ENCODE measurements at regions not wholly inside any gene's neighbourhood (a gene's known extent, or its start where the extent isn't known, plus 50 kb on each side); places are given as distances from the start of the nearest gene placed in this dataset.

DNA sequence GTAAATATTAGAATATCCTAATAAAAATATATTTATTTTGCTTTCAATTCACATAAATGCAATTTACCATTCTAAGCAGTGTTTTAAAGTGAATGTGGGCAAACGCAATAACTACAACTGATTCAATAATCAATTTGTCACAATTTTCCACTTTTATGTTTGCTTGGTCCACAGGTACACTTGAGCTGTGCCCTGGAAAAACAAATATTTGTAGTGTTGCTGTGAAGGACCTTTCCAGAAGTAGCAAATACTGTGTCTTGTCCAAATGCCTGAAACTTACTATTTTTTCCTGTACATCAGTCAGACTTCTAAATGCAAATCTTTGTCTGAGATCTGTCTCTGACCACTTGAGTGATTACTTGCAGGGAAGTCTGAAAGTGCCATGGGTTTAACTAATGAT lies 845.8 kb upstream of the SLITRK5 start:
- Histone ChIP-seq H3K4me3 (no peak overlapping the region), H3K36me3 (no peaks in the 10 kb centered on the region), H3K4me1 (no peaks in the 10 kb centered on the region), H3K9me3 (no peaks in the 10 kb centered on the region), H3K27me3 (no peaks in the 10 kb centered on the region), H3K27ac (no peak overlapping the region)
- 29 to 53% (median 44%) methylated on average over 1 of the region's 1 CpG for WGBS, 5 donors
- TF ChIP-seq, protein P1, sequence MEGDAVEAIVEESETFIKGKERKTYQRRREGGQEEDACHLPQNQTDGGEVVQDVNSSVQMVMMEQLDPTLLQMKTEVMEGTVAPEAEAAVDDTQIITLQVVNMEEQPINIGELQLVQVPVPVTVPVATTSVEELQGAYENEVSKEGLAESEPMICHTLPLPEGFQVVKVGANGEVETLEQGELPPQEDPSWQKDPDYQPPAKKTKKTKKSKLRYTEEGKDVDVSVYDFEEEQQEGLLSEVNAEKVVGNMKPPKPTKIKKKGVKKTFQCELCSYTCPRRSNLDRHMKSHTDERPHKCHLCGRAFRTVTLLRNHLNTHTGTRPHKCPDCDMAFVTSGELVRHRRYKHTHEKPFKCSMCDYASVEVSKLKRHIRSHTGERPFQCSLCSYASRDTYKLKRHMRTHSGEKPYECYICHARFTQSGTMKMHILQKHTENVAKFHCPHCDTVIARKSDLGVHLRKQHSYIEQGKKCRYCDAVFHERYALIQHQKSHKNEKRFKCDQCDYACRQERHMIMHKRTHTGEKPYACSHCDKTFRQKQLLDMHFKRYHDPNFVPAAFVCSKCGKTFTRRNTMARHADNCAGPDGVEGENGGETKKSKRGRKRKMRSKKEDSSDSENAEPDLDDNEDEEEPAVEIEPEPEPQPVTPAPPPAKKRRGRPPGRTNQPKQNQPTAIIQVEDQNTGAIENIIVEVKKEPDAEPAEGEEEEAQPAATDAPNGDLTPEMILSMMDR (IDR thresholded peaks at IDR 0.05), result no peak
- no peak for TF ChIP-seq EP300 (IDR thresholded peaks at IDR 0.05)
- no peak for TF ChIP-seq POLR2AphosphoS5 (IDR thresholded peaks at IDR 0.05)
- no peak for TF ChIP-seq POLR2A (IDR thresholded peaks at IDR 0.05)
- DNase-seq, result no peak
- intact Hi-C loops (cut with DNase I; ENCODE audit: low total_unique reads), result no loop called here

DNA sequence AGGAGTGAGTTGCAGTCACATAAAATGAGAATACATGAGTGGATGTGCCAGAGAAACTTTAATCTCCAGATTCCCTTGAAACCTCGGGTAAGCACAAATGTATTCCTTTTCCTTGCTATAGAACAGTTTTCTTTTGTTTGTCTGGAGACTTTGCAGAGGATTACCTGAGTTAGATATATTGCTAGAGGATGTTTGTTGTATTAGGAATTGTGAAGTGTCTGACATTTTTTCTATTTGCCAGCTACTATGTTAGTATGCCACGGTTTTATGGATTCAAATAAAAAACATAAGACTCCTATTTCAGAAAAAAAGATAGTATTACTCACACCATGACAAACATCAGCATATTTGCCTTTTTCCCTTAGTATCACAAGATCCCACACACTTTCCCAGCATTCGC lies 844.9 kb upstream of the SLITRK5 start:
- no peak for TF ChIP-seq EP300 (IDR thresholded peaks at IDR 0.05)
- no peak for TF ChIP-seq POLR2A (IDR thresholded peaks at IDR 0.05)
- TF ChIP-seq POLR2AphosphoS5 (IDR thresholded peaks at IDR 0.05), result no peak
- TF ChIP-seq, protein P1 (IDR thresholded peaks at IDR 0.05), result no peak
- H3K4me3 ChIP-seq, result no peak overlapping the region
- intact Hi-C loops (cut with DNase I; ENCODE audit: low total_unique reads), result no loop called here
- H3K27ac ChIP-seq, result no peak overlapping the region
- H3K9me3 ChIP-seq, result no peaks in the 10 kb centered on the region
- no peaks in the 10 kb centered on the region for H3K36me3 ChIP-seq
- H3K27me3 ChIP-seq, result no peaks in the 10 kb centered on the region
- no peaks in the 10 kb centered on the region for H3K4me1 ChIP-seq
- 54 to 65% (median 62%) methylated on average over 3 of the region's 3 CpGs for WGBS, 5 donors
- DNase-seq, result no peak

DNA sequence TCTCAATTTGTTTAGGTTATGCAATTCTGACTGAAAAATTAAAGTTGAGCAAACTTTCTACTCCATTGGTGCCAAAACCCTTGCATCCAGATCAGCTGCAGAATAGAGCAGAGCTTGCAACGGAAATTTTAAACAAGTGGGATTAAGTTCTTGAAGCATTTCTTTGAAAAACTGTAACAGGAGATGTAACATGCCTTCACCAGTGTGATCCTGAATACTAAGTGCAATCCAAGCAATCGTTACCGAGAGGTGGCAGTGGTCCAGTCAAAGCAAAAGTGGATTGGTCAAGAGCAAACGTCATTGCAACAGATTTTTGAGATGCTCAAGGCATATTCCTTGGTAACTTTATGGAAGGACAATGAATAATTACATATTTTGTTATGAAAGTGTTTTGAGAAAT lies 841.1 kb upstream of the SLITRK5 start:
- no peak overlapping the region for H3K4me3 ChIP-seq
- H3K9me3 ChIP-seq, result no peaks in the 10 kb centered on the region
- no peaks in the 10 kb centered on the region for H3K4me1 ChIP-seq
- DNase-seq, result no peak
- intact Hi-C loops (cut with DNase I; ENCODE audit: low total_unique reads), result no loop called here
- no peaks in the 10 kb centered on the region for H3K27me3 ChIP-seq
- 58 to 73% (median 67%) methylated on average over 4 of the region's 4 CpGs for WGBS, 5 donors
- TF ChIP-seq EP300 (IDR thresholded peaks at IDR 0.05) (no peak), POLR2AphosphoS5 (IDR thresholded peaks at IDR 0.05) (no peak), POLR2A (IDR thresholded peaks at IDR 0.05) (no peak)
- TF ChIP-seq, protein P1 (IDR thresholded peaks at IDR 0.05), result no peak
- no peak overlapping the region for H3K27ac ChIP-seq
- H3K36me3 ChIP-seq, result no peaks in the 10 kb centered on the region

DNA sequence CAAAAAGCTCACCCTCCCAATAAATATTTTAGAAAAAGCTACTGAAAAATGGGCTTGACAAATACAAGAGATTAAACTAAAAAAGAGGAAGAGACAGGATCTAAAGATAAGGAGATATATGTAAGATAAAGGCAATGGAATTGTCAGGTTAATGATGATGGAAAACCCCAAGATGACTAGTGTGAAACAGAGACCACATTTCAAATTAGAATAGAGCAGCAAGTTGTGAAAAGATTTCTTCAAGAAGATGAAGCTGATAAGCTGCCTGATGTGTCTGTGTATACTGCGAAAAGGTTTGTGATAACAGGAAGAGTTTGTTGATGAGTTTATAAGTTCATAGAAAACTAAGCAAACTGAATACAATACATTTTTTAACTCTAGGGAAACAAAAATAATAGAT lies 840.1 kb upstream of the SLITRK5 start:
- no peaks in the 10 kb centered on the region for H3K36me3 ChIP-seq
- H3K4me1 ChIP-seq, result no peaks in the 10 kb centered on the region
- peaks cover 0 to 9% (median 3%) of the 10 kb centered on the region in 4 donors for H3K9me3 ChIP-seq
- no peak for TF ChIP-seq POLR2A (IDR thresholded peaks at IDR 0.05)
- TF ChIP-seq POLR2AphosphoS5 (IDR thresholded peaks at IDR 0.05), result no peak
- no peak overlapping the region for H3K27ac ChIP-seq
- intact Hi-C loops (cut with DNase I; ENCODE audit: low total_unique reads), result no loop called here
- H3K27me3 ChIP-seq, result no peaks in the 10 kb centered on the region
- DNase-seq, result no peak
- no peak overlapping the region for H3K4me3 ChIP-seq
- WGBS, 5 donors, result 45 to 67% (median 62%) methylated on average over 1 of the region's 1 CpG

DNA sequence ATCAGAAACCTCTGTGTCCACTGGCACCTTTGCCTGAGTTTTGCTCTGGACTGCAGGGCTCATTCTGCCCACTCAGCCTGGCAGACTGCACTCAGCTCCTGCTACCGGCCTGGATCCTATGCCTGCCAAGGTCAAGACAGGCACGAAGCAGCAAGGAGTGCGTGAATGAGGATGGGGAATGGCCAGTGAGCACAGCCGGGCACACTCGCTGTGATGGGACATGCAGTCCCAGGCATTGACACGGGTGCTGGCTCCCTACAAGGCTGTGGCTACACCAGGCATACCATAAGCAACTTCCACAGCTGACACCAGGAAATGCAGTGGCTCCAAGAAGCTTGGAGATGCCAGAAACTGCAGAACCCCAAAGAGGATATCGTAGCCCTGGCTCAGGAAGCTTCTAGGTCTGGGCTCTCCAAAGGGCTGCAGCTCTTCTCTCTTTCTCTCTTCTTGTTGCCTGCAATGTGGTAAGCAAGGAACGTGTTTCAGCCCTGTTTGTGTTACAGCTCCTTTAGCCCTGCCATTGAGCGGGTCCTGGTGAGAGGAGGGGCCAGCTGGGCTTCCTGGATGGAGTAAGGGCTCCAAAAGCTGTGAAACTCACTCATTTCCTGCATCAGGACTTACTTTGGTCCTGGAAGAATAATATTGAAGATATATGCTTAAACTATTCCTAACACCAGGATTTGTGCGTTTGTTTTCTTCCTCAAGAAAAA lies 832.6 kb upstream of the SLITRK5 start:
- Histone ChIP-seq H3K36me3 (no peaks in the 10 kb centered on the region), H3K27ac (no peak overlapping the region), H3K4me1 (peaks cover 0 to 5% (median 4%) of the 10 kb centered on the region in 4 donors), H3K9me3 (peaks cover 0 to 17% (median 9%) of the 10 kb centered on the region in 4 donors), H3K4me3 (no peak overlapping the region), H3K27me3 (no peaks in the 10 kb centered on the region)
- intact Hi-C loops (cut with DNase I; ENCODE audit: low total_unique reads), result no loop called here
- no peak for DNase-seq
- no peak for TF ChIP-seq EP300 (IDR thresholded peaks at IDR 0.05)
- WGBS, 5 donors, result 37 to 65% (median 58%) methylated on average over 7 to 10 of the region's 10 CpGs

Data from stomach (tissue), 8 donors.